Stimulated activated CD8-positive, alpha-beta memory T cell treated with anti-CD3 and anti-CD28 coated beads, Interleukin-4, amount 100 ng/mL, for 1 hour (primary cell): ENCODE measurements at regions not wholly inside any gene's neighbourhood (a gene's known extent, or its start where the extent isn't known, plus 50 kb on each side); places are given as distances from the start of the nearest gene placed in this dataset.
"Not testable (repeated sequence)": the region's sequence is repeated elsewhere in the genome, so short reads cannot be mapped to it uniquely, and the experiment has no call there.

Experiments
- DNase-seq, 2 donors: peaks; one replicate each; pipeline ENCODE4 v3.0.0-alpha.2; 2020; ENCODE audit warnings: low read depth in 2 of 2, low spot score in 1 of 2

- DNase-seq: no peak
Measured at GRCh38 chr11:129503646-129504045, 128.0 kb downstream of the BARX2 start.

DNA sequence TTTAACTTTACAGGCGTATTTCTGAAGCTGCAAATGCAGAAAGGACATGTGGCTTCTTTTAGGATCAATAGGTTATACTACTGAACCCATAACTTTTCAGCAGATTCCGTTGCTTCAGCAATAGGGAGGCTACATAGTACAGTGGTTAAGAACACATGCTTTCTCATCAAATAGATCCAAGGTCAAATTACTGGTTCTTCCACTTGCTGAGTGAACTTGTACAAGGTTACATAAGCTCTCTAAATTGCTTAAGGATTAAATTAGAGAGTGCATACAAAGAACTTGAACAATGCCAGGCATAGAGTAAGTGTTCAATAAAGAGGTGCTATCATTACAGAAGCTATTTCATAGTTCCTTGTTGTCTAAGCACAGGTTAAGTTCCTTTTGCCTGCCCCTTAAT lies 129.6 kb downstream of the BARX2 start:
- no peak for DNase-seq

GRCh38 chr11:129508163-129508562 lies 132.5 kb downstream of the BARX2 start:
- no peak for DNase-seq

GRCh38 chr11:129528296-129528695 lies 152.6 kb downstream of the BARX2 start:
- no peak for DNase-seq

- DNase-seq: no peak
Measured at GRCh38 chr11:129530154-129530895, 154.7 kb downstream of the BARX2 start.

DNA sequence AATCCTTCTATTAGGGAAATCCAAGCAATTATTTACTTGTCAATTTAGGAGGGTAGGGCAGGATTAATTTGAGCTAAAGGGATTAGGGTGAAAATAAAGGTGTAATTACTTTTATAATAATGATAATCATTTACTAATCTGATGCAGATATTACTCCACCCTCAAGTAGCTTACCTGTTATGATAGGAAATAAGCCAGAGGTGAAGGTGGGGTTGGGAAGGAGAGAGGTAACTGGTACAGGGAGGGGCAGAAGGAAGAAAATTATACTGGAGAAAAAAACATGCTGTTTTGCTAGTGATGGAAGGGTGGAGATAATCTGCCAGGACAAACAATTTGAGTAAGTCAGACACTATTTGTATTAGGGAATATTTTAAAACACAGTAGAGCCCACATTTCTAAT lies 157.7 kb downstream of the BARX2 start:
- DNase-seq: no peak

DNA sequence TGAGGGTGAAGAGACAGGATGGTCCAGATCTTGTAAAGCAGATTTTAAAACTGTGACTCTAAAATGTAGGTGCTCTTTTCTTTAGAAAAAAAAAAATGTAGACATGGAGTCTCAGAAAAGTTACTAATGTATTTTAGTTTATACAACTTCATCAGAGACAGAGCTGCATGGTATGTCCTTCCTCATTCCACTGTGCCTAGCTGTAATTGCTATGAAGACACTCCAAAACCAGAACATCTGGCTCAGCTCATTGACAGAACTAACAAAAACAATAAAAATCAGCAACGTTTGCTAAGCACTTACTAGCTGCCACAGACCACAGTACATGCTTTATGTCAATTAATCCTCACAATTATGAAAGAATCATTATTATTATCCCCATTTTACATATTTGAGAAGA lies 160.7 kb downstream of the BARX2 start:
- DNase-seq: no peak

GRCh38 chr11:129538323-129538722 lies 162.7 kb downstream of the BARX2 start:
- DNase-seq: no peak

DNA sequence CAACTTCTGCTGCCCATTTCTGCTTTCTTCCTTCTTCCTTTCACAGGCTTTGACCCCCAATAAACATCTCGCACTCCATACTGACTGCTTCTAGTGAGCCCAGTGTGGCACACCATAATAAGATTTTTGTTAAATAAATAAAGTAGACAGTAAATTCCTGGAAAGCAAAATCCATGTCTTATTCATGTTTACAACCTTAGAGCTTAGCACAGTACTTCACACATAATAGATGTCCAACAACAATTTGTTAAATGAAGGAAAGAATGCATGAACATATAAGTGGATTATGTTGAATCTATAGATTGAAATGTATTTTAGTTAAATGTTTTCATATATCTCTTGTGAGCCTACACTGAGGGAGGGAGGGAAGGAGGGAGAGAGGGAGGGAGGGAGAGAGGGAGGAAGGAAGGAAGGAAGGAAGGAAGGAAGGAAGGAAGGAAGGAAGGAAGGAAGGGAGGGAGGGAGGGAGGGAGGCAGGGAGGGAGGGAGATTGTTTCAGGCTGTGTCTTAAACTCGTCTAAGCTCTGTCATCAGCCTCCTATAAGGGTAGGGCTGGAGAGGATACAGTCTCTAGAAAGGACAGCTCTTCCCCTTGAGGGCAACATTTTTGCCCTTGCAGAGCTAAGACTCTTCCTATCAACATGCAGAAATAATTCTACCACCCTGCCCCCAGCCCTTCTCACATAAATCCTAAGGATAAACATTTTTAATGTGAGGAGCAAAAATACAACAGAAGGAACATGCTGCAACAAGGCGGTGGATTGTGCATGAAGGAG lies 168.1 kb downstream of the BARX2 start:
- no peak for DNase-seq

- DNase-seq: no peak
Measured at GRCh38 chr11:129544691-129545090, 169.0 kb downstream of the BARX2 start.

DNA sequence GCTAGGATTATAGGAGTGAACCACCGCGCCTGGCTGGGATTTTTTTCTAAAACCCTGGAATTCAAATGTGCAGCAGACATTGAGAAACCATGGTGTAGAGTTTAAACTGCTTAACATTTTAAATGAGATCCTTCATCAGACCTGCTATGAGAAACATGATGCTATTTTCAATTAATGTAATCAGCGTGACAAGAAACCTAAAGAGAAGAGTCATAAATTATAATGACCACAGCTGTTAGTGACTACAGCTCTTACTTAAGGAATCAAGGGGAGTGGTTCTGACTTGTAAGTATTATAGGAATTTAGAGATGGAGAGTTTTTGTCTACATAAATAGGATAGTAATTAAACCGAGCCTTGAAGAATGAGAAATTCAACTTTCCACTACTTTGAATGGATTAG lies 170.6 kb downstream of the BARX2 start:
- DNase-seq: no peak

DNA sequence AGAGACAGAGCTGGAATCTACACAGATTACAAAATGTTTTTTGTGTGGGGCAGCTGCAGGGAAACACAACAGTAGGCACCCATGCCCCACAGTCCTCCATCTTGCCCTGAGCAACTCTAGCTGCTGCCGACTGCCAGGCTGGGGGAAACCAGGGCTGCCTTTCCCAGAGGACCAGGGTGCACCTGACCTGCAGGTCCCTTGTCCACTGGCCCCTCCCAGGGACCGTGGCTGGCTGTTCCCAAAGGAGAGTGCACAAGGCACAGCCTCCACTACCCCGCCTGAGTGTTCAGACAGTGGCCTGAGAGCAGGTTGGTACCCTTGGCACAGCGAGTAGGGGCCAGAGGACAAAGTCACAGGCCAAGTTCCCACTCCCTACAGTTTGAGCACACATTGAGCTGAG lies 181.8 kb downstream of the BARX2 start:
- no peak for DNase-seq

GRCh38 chr11:129569007-129569406 lies 193.4 kb downstream of the BARX2 start:
- no peak for DNase-seq

- DNase-seq: not testable (repeated sequence)
Measured at GRCh38 chr11:129572667-129573066, 197.0 kb downstream of the BARX2 start.

DNA sequence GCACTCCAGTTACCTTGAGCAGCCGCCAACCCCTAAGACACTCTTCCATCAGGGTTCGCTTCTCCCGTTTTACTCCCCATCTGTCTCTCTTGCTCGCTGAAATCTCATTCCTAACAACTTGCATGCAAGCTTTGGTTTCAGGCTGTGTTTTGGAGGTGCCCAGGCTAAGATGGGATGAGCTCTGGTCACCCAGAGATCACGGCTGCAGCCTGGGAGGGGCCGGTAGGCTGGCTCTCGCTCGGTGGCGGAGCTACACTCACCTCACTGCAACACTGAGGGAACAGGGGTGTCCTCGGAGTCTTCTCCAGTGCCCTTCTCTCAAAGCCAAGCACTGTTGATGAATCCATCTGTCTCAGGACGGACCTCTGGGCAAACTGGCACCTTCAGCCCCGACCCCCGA lies 197.5 kb downstream of the BARX2 start:
- DNase-seq: no peak

DNA sequence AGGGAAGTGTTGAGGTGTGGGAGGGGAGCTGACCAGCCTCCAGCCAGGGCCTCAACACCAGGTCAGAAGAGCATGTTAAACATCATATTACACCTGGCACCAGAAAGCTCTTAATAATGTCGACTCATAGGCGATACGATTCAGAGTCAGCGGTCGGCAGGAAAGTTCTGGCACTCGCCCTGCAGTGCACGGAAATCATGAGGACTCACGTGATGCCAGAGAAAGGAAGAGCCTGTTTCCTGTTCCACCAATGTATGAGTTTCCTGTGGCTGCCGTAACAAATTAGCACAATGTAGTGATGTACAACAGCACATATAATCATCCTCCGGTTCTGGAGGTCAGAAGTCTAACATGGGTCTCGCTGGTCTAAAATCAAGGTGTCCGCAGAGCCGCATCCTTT lies 198.8 kb downstream of the BARX2 start:
- DNase-seq: no peak

- DNase-seq: no peak
Measured at GRCh38 chr11:129576652-129577051, 201.0 kb downstream of the BARX2 start.

DNA sequence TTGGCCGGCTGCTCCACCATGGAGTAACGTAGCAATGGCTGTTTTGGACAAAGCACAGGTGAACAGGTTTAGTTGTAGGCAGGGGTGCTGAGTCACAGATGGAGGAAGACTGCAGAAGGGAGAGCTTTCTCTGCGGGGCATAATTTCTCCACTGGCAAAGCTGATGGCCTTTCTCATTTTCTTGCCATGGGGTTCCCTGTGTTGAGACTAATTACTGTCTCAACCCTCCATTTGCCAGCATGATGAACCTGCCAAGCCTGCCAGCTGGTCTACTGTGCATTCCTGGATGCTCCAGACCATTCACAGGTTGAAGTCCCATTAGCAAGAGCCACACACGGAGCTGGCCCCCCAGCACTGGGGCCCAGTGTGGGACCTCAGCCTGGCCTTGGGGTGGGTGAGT lies 202.4 kb downstream of the BARX2 start:
- DNase-seq: no peak

GRCh38 chr11:129580278-129580677 lies 204.6 kb downstream of the BARX2 start:
- no peak for DNase-seq

DNA sequence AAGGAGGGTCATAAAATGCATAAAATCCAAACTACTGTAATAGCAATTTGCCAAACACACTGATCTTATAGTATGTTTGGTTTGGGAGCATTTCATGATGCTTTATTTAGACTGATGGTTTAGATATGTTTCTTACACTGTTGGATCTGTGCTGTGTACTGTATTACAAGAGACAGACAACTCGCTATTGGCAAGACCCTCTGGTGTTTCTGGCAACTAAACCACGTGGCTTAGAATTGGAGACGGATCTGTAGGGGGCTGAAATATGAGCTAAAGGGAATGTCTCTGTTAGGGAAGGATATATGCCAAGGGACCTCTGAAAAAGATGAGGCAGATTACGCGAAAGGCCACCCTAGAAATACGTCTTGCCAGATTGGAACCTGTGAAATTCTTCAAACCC lies 208.7 kb downstream of the BARX2 start:
- DNase-seq: no peak

DNA sequence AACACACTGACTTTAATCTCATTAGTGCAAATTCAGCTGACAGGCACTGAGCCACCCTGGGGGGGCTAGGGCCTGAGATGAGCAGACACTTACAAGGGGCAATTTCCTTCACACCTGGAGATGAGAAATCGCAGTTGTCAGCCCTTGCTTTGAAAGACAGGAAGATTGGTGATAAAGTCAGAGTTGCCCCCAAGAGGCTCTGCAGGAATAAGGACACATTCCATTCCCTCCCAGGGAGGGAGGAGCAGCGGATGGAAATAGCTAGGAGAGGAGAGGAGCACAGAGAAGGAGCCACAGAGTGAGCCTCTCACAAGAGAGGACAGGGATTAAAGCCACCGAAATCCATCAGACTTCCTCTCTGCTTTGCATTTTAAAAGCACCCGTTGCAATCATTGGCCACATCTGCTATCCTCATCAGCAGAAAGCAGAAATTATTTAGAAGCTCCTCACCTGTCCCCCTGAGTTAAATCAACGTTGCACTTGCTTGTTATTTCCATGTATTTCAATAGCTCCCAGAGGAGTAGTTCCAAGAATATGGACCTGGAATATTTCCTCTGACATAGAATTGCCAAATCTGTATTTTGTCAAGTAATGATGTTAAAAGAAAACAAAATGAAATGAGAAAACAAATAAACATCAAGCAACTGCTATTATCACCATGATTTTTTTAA lies 213.7 kb downstream of the BARX2 start:
- no peak for DNase-seq
